ENCODE measurements at regions not wholly inside any gene's neighbourhood (a gene's known extent, or its start where the extent isn't known, plus 50 kb on each side); places are given as distances from the start of the nearest gene placed in this dataset.

- H2AFZ ChIP-seq (ENCODE audit: control insufficient read depth, low read length): no peak overlapping the region
- TF ChIP-seq, protein P1, sequence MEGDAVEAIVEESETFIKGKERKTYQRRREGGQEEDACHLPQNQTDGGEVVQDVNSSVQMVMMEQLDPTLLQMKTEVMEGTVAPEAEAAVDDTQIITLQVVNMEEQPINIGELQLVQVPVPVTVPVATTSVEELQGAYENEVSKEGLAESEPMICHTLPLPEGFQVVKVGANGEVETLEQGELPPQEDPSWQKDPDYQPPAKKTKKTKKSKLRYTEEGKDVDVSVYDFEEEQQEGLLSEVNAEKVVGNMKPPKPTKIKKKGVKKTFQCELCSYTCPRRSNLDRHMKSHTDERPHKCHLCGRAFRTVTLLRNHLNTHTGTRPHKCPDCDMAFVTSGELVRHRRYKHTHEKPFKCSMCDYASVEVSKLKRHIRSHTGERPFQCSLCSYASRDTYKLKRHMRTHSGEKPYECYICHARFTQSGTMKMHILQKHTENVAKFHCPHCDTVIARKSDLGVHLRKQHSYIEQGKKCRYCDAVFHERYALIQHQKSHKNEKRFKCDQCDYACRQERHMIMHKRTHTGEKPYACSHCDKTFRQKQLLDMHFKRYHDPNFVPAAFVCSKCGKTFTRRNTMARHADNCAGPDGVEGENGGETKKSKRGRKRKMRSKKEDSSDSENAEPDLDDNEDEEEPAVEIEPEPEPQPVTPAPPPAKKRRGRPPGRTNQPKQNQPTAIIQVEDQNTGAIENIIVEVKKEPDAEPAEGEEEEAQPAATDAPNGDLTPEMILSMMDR (optimal IDR thresholded peaks at IDR 0.05 in 1 of 3, IDR thresholded peaks at IDR 0.05 in 1 of 3, conservative IDR thresholded peaks at IDR 0.05 in 1 of 3; ENCODE audit: extremely low read depth in 1 of 3, insufficient read depth in 2 of 3, low read length in 3 of 3): no peak
- TF ChIP-seq EZH2 (IDR thresholded peaks at IDR 0.05; ENCODE audit: low read length): no peak
- H3K9ac ChIP-seq (ENCODE audit: control insufficient read depth, extremely low read depth, insufficient read depth, low read length): no peak overlapping the region
- no peaks in the 10 kb centered on the region for H3K9me1 ChIP-seq (ENCODE audit: control insufficient read depth, extremely low read depth, insufficient read depth, low read length)
- dilution Hi-C loops (cut with MboI; ENCODE audit: extremely low pct_ligation_motif_present, low sequenced_read_pairs): no loop called here
- no peaks in the 10 kb centered on the region for H3K79me2 ChIP-seq (ENCODE audit: control insufficient read depth, insufficient read depth, low read length)
- no peaks in the 10 kb centered on the region for H3K9me3 ChIP-seq (ENCODE audit: control insufficient read depth, low read depth, low read length)
- H3K27me3 ChIP-seq (ENCODE audit: control insufficient read depth, extremely low read depth, insufficient read depth, low read length): no peaks in the 10 kb centered on the region
- FAIRE-seq (no peak), DNase-seq (ENCODE audit: low read depth, low spot score) (no peak)
- H3K4me2 ChIP-seq (ENCODE audit: control insufficient read depth, extremely low read depth, insufficient read depth, low read depth, low read length): no peak overlapping the region
- H3K36me3 ChIP-seq (ENCODE audit: control insufficient read depth in 2 of 2, extremely low read depth in 1 of 2, insufficient read depth in 2 of 2, low read length in 2 of 2): no peaks in the 10 kb centered on the region
- H3K4me3 ChIP-seq (ENCODE audit: control insufficient read depth in 2 of 3, extremely low read depth in 1 of 3, insufficient read depth in 2 of 3, low read depth in 1 of 3, low read length in 3 of 3): no peak overlapping the region
- H3K27ac ChIP-seq (ENCODE audit: control insufficient read depth, insufficient read depth, low read length): no peak overlapping the region
- H4K20me1 ChIP-seq (ENCODE audit: control insufficient read depth, extremely low read depth, insufficient read depth, low read length): no peaks in the 10 kb centered on the region
- no peaks in the 10 kb centered on the region for H3K4me1 ChIP-seq (ENCODE audit: control insufficient read depth, extremely low read depth, insufficient read depth, low read length)
Observed at GRCh38 chr12:98388126-98388525, 127.3 kb upstream of the TMPO start.

DNA sequence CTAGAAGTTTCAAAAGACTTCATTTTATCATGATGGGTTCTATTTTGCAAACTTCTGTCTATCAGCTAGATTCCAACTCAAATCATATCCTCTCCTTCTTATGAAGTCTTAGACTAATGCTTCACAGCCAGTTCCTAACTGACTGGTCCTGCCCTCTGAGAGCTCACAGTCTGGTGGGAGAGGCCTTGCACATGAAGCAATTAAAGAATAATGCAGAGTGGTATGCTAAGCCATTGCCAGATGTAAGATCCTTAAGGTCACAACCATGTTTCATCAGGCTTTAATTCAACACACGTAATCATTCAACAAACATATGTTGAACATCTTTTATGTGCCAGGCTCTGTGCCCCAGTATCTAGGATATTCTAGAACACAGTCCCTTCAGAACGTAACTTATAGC lies 125.8 kb upstream of the TMPO start:
- no peak overlapping the region for H3K9ac ChIP-seq (ENCODE audit: control insufficient read depth, extremely low read depth, insufficient read depth, low read length)
- no peak overlapping the region for H3K4me3 ChIP-seq (ENCODE audit: control insufficient read depth in 2 of 3, extremely low read depth in 1 of 3, insufficient read depth in 2 of 3, low read depth in 1 of 3, low read length in 3 of 3)
- H2AFZ ChIP-seq (ENCODE audit: control insufficient read depth, low read length): no peak overlapping the region
- H4K20me1 ChIP-seq (ENCODE audit: control insufficient read depth, extremely low read depth, insufficient read depth, low read length): no peaks in the 10 kb centered on the region
- no peaks in the 10 kb centered on the region for H3K79me2 ChIP-seq (ENCODE audit: control insufficient read depth, insufficient read depth, low read length)
- H3K27me3 ChIP-seq (ENCODE audit: control insufficient read depth, extremely low read depth, insufficient read depth, low read length): no peaks in the 10 kb centered on the region
- TF ChIP-seq EZH2 (IDR thresholded peaks at IDR 0.05; ENCODE audit: low read length): no peak
- TF ChIP-seq, protein P1 (optimal IDR thresholded peaks at IDR 0.05 in 1 of 3, IDR thresholded peaks at IDR 0.05 in 1 of 3, conservative IDR thresholded peaks at IDR 0.05 in 1 of 3; ENCODE audit: extremely low read depth in 1 of 3, insufficient read depth in 2 of 3, low read length in 3 of 3): no peak
- H3K36me3 ChIP-seq (ENCODE audit: control insufficient read depth in 2 of 2, extremely low read depth in 1 of 2, insufficient read depth in 2 of 2, low read length in 2 of 2): no peaks in the 10 kb centered on the region
- H3K9me3 ChIP-seq (ENCODE audit: control insufficient read depth, low read depth, low read length): no peaks in the 10 kb centered on the region
- H3K4me1 ChIP-seq (ENCODE audit: control insufficient read depth, extremely low read depth, insufficient read depth, low read length): no peaks in the 10 kb centered on the region
- dilution Hi-C loops (cut with MboI; ENCODE audit: extremely low pct_ligation_motif_present, low sequenced_read_pairs): no loop called here
- no peak for DNase-seq (ENCODE audit: low read depth, low spot score)
- no peak for FAIRE-seq
- no peak overlapping the region for H3K27ac ChIP-seq (ENCODE audit: control insufficient read depth, insufficient read depth, low read length)
- H3K9me1 ChIP-seq (ENCODE audit: control insufficient read depth, extremely low read depth, insufficient read depth, low read length): no peaks in the 10 kb centered on the region
- no peak overlapping the region for H3K4me2 ChIP-seq (ENCODE audit: control insufficient read depth, extremely low read depth, insufficient read depth, low read depth, low read length)

Measured in keratinocyte (primary cell).